ENCODE measurements at regions not wholly inside any gene's neighbourhood (a gene's known extent, or its start where the extent isn't known, plus 50 kb on each side); places are given as distances from the start of the nearest gene placed in this dataset.

DNA sequence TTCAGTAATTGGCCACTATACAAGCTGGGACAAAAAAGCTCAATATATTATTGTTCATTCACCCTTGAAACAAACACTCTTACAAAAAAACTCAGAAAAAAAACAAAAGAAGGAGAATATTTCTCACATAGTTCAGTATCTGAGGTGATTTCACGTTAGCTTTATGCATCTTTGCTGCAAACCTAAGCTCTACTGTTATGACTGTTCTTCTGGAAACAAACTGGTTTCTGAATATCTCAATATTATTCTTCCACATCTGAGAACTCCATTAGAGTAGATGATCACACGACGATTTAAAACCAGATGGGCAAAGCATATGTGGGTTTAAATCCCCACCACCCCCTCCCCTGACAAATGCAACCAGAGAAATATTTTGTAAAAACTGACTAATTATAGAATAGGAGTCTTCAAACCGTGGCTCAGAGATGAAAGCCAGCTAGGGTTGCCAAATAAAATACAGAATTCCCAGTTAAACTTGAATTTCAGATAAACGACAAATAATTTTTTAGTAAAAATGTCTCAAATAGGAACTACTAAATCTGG lies 182.0 kb upstream of the FAM241A start:
- no peak overlapping the region for H3K4me2 ChIP-seq (ENCODE audit: insufficient read depth, low read length)
- no peaks in the 10 kb centered on the region for H3K79me2 ChIP-seq (ENCODE audit: control insufficient read depth, insufficient read depth, low read length)
- no peak for ATAC-seq
- FAIRE-seq, result no peak
- POLR2A ChIA-PET, result no interaction called here
- H3K4me3 ChIP-seq, result no peak overlapping the region
- WGBS (ENCODE audit: insufficient coverage, low coverage, missing lambda C conversion rate), result 0% methylated on average over 5 of the region's 5 CpGs
- in situ Hi-C loops (cut with MboI), result no loop called here
- no peaks in the 10 kb centered on the region for H3K4me1 ChIP-seq (replicated peaks in 1 of 2; ENCODE audit: control insufficient read depth in 2 of 2, insufficient read depth in 2 of 2, low read length in 2 of 2)
- no peaks in the 10 kb centered on the region for H3K27me3 ChIP-seq (ENCODE audit: control insufficient read depth in 2 of 2, insufficient read depth in 2 of 2, low read length in 2 of 2)
- DNase-seq (ENCODE audit: extremely low read depth in 1 of 4, low spot score in 3 of 4), result no peak
- intact Hi-C loops (cut with micrococcal nuclease), result no loop called here
- no peak overlapping the region for H3K9ac ChIP-seq (ENCODE audit: insufficient read depth in 1 of 2, low read depth in 2 of 2, low read length in 2 of 2)
- CTCF ChIA-PET (ENCODE audit: low intra/inter-chr PET ratio), result no interaction called here
- H3K9me3 ChIP-seq (replicated peaks; ENCODE audit: control insufficient read depth, insufficient read depth, low read depth, low read length), result no peaks in the 10 kb centered on the region
- TF ChIP-seq ZNF583 (CRISPR knock-in tag; IDR thresholded peaks at IDR 0.05) (no peak), ZKSCAN8 (CRISPR knock-in tag; IDR thresholded peaks at IDR 0.05) (no peak), SIN3A (IDR thresholded peaks at IDR 0.05; ENCODE audit: borderline replicate concordance in 2 of 2, control insufficient read depth in 1 of 2, low read depth in 2 of 2, low read length in 2 of 2) (no peak), STAT5A (IDR thresholded peaks at IDR 0.05; ENCODE audit: borderline replicate concordance, low read length) (no peak), NFATC3 (IDR thresholded peaks at IDR 0.05) (no peak), EP300 (IDR thresholded peaks at IDR 0.05; ENCODE audit: low read length) (no peak), FOXK1 (CRISPR knock-in tag; IDR thresholded peaks at IDR 0.05; ENCODE audit: borderline replicate concordance) (no peak), ZNF354B (CRISPR knock-in tag; IDR thresholded peaks at IDR 0.05) (no peak)
- TF ChIP-seq, protein P1, sequence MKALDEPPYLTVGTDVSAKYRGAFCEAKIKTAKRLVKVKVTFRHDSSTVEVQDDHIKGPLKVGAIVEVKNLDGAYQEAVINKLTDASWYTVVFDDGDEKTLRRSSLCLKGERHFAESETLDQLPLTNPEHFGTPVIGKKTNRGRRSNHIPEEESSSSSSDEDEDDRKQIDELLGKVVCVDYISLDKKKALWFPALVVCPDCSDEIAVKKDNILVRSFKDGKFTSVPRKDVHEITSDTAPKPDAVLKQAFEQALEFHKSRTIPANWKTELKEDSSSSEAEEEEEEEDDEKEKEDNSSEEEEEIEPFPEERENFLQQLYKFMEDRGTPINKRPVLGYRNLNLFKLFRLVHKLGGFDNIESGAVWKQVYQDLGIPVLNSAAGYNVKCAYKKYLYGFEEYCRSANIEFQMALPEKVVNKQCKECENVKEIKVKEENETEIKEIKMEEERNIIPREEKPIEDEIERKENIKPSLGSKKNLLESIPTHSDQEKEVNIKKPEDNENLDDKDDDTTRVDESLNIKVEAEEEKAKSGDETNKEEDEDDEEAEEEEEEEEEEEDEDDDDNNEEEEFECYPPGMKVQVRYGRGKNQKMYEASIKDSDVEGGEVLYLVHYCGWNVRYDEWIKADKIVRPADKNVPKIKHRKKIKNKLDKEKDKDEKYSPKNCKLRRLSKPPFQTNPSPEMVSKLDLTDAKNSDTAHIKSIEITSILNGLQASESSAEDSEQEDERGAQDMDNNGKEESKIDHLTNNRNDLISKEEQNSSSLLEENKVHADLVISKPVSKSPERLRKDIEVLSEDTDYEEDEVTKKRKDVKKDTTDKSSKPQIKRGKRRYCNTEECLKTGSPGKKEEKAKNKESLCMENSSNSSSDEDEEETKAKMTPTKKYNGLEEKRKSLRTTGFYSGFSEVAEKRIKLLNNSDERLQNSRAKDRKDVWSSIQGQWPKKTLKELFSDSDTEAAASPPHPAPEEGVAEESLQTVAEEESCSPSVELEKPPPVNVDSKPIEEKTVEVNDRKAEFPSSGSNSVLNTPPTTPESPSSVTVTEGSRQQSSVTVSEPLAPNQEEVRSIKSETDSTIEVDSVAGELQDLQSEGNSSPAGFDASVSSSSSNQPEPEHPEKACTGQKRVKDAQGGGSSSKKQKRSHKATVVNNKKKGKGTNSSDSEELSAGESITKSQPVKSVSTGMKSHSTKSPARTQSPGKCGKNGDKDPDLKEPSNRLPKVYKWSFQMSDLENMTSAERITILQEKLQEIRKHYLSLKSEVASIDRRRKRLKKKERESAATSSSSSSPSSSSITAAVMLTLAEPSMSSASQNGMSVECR (CRISPR knock-in tag; IDR thresholded peaks at IDR 0.05), result no peak
- TF ChIP-seq, protein P2, sequence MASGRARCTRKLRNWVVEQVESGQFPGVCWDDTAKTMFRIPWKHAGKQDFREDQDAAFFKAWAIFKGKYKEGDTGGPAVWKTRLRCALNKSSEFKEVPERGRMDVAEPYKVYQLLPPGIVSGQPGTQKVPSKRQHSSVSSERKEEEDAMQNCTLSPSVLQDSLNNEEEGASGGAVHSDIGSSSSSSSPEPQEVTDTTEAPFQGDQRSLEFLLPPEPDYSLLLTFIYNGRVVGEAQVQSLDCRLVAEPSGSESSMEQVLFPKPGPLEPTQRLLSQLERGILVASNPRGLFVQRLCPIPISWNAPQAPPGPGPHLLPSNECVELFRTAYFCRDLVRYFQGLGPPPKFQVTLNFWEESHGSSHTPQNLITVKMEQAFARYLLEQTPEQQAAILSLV (tag; IDR thresholded peaks at IDR 0.05), result no peak
- no peak overlapping the region for H3K27ac ChIP-seq (ENCODE audit: extremely low read depth, low read depth, low read length)
- H3K9me1 ChIP-seq (ENCODE audit: control insufficient read depth, insufficient read depth, low read length), result no peaks in the 10 kb centered on the region
- no TSS peak for BruUV-seq (replicated peaks)
- no peaks in the 10 kb centered on the region for H3K36me3 ChIP-seq (ENCODE audit: control insufficient read depth, insufficient read depth, low read length)
- no peaks in the 10 kb centered on the region for H4K20me1 ChIP-seq (replicated peaks; ENCODE audit: control insufficient read depth, insufficient read depth, low read length)
- H2AFZ ChIP-seq (ENCODE audit: low read depth, low read length), result no peak overlapping the region
